ENCODE measurements at regions not wholly inside any gene's neighbourhood (a gene's known extent, or its start where the extent isn't known, plus 50 kb on each side); places are given as distances from the start of the nearest gene placed in this dataset.
A peak's percentile ranks its signal among the peaks of the same experiment; 100 is the strongest.

DNA sequence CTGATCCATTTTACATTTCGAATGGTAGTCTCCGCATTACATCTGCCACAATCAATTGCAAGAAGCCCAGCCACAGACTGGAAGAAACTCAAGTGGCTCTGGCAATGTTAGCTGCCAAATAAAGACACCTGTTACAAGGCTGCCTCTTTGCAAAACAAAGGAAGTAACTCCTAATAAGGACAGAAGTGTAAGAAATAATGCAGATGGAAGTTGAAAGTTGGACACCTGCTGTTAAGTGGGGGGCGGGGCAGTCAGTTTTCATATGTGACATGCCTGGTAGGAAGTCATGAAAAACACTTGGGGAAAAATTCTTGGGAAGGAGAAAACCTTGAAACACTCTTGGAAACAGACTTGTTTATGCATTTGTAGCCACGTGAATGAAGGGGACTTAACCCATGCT, 54.1 kb upstream of the ATP2C1 start:
- Mint-ChIP-seq H3K4me3 (peak overlapping the region; percentile 5 to 25; a peak in 1 of 5 replicates), H3K36me3 (ENCODE audit: insufficient read depth in 1 of 3, low read depth in 3 of 3) (no peaks in the 10 kb centered on the region), H3K27ac (peak overlapping the region; percentile 41 to 57 (median 44); a peak in 4 of 7 replicates), H3K9me3 (no peaks in the 10 kb centered on the region; a peak in 1 of 5 replicates), H3K27me3 (ENCODE audit: low read depth) (no peaks in the 10 kb centered on the region), H3K4me1 (peaks cover 27 to 37% of the 10 kb centered on the region in 2 experiments)
- no peak overlapping the region for H3T11ph ChIP-seq (ENCODE audit: low read length)
- H3K79me1 ChIP-seq (ENCODE audit: insufficient read depth, low read depth, low read length, poor library complexity, severe bottlenecking) = no peaks in the 10 kb centered on the region
- H2BK20ac ChIP-seq (ENCODE audit: low read depth, low read length, poor library complexity, severe bottlenecking) = no peak overlapping the region
- no peak overlapping the region for H2BK120ac ChIP-seq (ENCODE audit: low read depth, low read length, poor library complexity, severe bottlenecking)
- no peak overlapping the region for H2AFZ ChIP-seq (ENCODE audit: low read length)
- H4K8ac ChIP-seq (replicated peaks; ENCODE audit: insufficient read length, low read depth, low read length) = no peak overlapping the region
- peak overlapping the region; percentile 68 for H3K27ac ChIP-seq (ENCODE audit: insufficient read length, low read depth, low read length)
- DNase-seq = peak; percentile 55
- no peaks in the 10 kb centered on the region for H3K23me2 ChIP-seq (ENCODE audit: insufficient read length, low read depth, low read length, poor library complexity, severe bottlenecking)
- no peak overlapping the region for H4K91ac ChIP-seq (ENCODE audit: insufficient read length, low read depth, low read length)
- H3K79me2 ChIP-seq (ENCODE audit: insufficient read depth, low read length) = no peaks in the 10 kb centered on the region
- H4K5ac ChIP-seq (ENCODE audit: insufficient read length, low read depth, low read length) = no peak overlapping the region
- H4K20me1 ChIP-seq (ENCODE audit: control insufficient read depth, insufficient read depth, insufficient read length) = no peaks in the 10 kb centered on the region
- H3K9ac ChIP-seq (ENCODE audit: extremely low read depth, insufficient read length, low read length) = no peak overlapping the region
- H3K56ac ChIP-seq (ENCODE audit: insufficient read length, low read depth, low read length) = no peak overlapping the region
- H2BK15ac ChIP-seq (ENCODE audit: low read depth, low read length) = no peak overlapping the region
- TF ChIP-seq, protein P1, sequence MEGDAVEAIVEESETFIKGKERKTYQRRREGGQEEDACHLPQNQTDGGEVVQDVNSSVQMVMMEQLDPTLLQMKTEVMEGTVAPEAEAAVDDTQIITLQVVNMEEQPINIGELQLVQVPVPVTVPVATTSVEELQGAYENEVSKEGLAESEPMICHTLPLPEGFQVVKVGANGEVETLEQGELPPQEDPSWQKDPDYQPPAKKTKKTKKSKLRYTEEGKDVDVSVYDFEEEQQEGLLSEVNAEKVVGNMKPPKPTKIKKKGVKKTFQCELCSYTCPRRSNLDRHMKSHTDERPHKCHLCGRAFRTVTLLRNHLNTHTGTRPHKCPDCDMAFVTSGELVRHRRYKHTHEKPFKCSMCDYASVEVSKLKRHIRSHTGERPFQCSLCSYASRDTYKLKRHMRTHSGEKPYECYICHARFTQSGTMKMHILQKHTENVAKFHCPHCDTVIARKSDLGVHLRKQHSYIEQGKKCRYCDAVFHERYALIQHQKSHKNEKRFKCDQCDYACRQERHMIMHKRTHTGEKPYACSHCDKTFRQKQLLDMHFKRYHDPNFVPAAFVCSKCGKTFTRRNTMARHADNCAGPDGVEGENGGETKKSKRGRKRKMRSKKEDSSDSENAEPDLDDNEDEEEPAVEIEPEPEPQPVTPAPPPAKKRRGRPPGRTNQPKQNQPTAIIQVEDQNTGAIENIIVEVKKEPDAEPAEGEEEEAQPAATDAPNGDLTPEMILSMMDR (conservative IDR thresholded peaks at IDR 0.05) = no peak
- H3K23ac ChIP-seq (ENCODE audit: insufficient read length, low read depth, low read length) = no peak overlapping the region
- H2BK5ac ChIP-seq (ENCODE audit: insufficient read length, low read length) = no peak overlapping the region
- no peak overlapping the region for H3K18ac ChIP-seq (ENCODE audit: insufficient read length, low read depth, low read length)
- H3K27me3 ChIP-seq (ENCODE audit: insufficient read depth, low read length) = no peaks in the 10 kb centered on the region
- no peak overlapping the region for H2BK12ac ChIP-seq (ENCODE audit: insufficient read length, low read depth, low read length)
- no peaks in the 10 kb centered on the region for H3K9me3 ChIP-seq (ENCODE audit: control insufficient read depth, low read depth, low read length)
- H3K4me1 ChIP-seq (ENCODE audit: insufficient read depth, low read length) = peaks cover 10% of the 10 kb centered on the region; the same call in 1 of the 2 replicates
- no CpG with 5 or more reads among the region's 4 CpGs for WGBS (ENCODE audit: extremely low coverage, insufficient read length, low lambda C conversion rate)
- H2AK5ac ChIP-seq (ENCODE audit: insufficient read length, low read length) = no peak overlapping the region
- H3K14ac ChIP-seq (ENCODE audit: insufficient read depth, low read length) = no peak overlapping the region; the same call in 1 of the 2 replicates
- no peak overlapping the region for H3K4ac ChIP-seq (ENCODE audit: low read depth, low read length)
- peak overlapping the region; percentile 42 for H3K4me2 ChIP-seq (ENCODE audit: insufficient read depth, insufficient read length, low read length)
